NCI-H146 treated with DMSO at 0.1 percent for 48 hours (cell line): ENCODE measurements at regions not wholly inside any gene's neighbourhood (a gene's known extent, or its start where the extent isn't known, plus 50 kb on each side); places are given as distances from the start of the nearest gene placed in this dataset.
"Not testable (repeated sequence)": the region's sequence is repeated elsewhere in the genome, so short reads cannot be mapped to it uniquely, and the experiment has no call there.

Experiments used
- DNase-seq: peaks from one replicate; lab custom pipeline; 2025; ENCODE audit not compliant: unreplicated experiment; lab: John Stamatoyannopoulos, UW

DNA sequence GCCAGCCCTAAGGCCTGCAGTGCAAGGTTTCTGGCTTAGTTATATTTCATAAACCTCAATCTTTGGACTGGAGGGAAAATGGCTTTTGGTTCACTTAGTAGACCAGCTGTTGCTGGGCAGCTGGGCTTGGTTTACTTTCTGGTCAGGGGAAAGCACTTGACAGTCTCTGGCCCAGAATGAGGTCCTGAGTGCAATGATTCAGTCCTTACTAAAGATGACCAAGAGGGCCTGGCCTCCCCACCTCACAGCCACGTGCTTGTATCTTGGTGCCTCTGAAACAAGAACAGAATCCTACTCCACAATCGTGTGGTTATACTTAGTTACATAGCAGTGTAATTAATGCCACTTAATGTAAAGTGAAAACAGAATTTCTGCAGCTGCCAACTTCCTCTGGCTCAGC is 325.5 kb upstream of the MEIS1 start:
- DNase-seq = no peak

GRCh38 chr2:66105066-66105753 is 329.7 kb upstream of the MEIS1 start:
- DNase-seq = no peak

DNA sequence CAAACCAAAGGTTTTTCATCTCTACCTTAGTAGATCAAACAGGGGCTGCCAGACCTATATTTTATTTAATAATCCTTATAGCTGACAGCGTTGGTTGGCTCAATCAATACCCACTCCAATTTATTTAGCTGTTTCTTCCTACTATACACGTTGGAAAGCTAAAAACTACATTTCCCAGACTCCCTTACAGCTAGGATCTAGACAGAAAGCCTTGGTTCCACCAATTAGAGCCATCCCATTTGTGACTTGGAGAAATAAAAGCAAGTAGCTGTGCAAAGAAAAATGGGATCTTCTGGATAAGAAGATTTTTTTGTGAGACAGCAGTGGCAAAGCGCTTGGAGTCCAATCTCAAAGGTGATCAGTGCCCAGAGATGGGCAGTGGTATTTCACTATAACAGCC is 331.3 kb upstream of the MEIS1 start:
- DNase-seq = no peak

DNA sequence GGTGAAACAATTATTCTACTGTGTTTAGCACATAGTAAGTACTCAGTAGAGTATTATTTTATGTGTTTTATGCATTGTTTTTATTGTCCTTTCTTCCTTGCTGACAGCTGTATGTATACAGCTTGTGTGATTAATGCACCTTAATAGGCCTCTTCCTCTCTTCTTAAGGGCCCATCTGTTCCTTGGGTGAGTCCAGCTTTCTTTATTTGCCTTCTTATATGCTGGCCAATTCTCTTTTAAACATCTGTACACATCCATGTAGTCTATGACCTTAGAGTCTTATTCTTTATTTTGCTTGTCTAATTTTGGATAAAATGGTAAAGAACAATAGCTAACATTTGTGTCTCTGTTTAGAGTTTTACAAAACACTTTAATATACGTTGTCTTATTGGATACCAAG is 333.7 kb upstream of the MEIS1 start:
- no peak for DNase-seq

DNA sequence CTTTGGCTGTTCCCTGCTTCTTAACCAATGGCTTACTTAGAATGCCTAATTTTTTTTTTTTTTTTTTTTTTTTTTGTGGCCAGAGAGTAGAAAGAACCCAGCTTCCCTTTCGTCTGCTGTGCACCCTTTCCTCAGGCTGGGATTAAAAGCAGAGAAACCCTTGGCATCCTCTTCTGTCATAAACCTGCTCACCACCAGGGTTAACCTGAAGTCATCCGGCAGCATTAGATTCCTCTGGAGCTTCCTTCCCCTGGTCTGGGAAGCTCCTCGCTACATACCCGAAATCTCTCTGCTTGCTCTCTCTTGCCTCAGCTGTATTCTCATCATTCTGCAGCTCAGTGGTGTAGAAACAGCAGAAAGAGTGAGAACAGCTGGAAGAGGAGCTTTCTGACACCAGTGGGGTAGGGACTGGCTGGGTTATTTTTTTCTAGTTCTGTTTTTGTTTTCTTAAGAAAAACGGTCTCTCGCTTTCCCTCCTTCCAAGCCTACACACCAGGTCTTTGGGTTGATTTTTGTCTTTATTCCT is 339.0 kb upstream of the MEIS1 start:
- DNase-seq = no peak

DNA sequence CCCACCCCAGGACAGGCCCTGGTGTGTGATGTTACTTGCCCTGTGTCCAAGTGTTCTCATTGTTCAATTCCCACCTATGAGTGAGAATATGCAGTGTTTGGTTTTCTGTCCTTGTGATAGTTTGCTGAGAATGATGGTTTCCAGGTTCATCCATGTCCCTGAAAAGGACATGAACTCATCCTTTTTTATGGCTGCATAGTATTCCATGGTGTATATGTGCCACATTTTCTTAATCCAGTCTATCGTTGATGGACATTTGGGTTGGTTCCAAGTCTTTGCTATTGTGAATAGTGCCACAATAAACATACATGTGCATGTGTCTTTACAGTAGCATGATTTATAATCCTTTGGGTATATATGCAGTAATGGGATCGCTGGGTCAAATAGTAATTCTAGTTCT is 340.2 kb upstream of the MEIS1 start:
- not testable (repeated sequence) for DNase-seq

- no peak for DNase-seq
These were observed 341.6 kb upstream of the MEIS1 start for GRCh38 chr2:66093371-66093770.

DNA sequence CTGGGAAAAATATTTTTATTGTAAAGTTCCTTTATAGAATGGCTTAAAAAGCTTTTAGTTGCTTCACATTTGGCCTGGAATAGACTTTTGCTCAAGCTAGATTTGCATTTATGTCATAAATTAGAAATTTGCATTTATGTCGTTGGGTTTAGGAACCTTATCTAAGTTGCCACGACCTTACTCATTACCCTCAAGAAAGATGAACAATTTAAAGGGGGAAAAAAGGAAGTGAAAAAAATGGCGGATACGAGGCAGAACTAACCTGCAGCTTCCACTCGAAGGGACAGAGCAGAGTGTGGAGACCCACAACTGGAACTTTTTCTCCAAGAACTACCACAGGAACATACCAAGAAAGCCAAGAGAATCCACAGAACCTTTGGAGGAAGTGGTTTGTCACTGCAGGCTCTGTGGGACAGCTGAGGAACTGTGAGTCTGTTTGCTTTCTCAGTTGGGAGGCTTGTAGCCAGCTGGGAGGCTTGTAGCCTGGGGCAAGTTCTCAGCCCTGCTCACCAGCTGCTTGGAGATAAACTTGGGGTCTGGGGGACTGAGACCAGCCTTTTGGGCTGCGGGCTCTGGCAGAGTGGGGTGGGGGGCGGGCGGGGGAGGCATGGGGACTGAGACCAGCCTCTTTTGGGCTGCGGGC is 349.9 kb upstream of the MEIS1 start:
- peak; percentile 71 for DNase-seq

DNA sequence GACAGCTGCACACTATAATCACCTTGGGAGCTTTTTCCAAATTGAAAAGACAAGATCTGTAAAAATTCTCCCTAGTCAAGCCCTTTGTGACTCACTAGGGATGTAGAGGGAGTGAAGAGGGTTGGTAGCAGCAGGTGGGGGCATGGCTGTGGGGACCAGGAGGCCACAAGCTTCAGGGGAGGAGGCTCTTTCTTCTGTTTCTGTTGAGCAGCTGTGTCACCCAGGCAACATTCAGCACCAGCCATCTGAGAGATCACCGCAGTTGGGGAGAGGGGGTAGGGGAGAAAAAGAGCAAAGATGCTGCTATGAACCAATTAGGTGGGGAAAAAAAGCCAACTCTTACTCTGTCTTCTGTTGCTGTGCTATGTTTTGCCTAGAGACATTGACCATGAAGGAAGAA is 352.3 kb upstream of the MEIS1 start:
- DNase-seq = peak; percentile 64

- DNase-seq = peak; percentile 75
These were observed 354.8 kb upstream of the MEIS1 start for GRCh38 chr2:66080127-66080526.

DNA sequence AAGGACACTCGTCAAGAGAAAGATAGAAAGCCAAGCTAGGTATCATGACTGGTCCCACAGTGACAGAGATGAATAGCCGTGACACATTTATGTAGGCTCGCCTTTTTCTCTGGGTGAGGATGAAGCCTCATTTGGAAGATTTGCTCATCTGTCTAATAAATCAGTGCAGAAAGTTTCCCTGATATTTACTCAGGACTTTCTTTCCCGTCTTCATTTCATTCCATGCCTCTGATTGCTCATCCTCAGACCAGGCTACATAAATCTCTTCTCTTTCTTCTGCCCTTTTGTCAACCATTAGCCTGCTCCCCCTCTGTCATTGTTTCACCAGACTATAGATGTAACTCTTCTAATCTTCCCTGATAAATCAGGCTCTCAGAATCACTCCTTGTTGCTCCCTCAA is 361.8 kb upstream of the MEIS1 start:
- DNase-seq = no peak

GRCh38 chr2:66070721-66071602 is 364.0 kb upstream of the MEIS1 start:
- peak; percentile 55 for DNase-seq

DNA sequence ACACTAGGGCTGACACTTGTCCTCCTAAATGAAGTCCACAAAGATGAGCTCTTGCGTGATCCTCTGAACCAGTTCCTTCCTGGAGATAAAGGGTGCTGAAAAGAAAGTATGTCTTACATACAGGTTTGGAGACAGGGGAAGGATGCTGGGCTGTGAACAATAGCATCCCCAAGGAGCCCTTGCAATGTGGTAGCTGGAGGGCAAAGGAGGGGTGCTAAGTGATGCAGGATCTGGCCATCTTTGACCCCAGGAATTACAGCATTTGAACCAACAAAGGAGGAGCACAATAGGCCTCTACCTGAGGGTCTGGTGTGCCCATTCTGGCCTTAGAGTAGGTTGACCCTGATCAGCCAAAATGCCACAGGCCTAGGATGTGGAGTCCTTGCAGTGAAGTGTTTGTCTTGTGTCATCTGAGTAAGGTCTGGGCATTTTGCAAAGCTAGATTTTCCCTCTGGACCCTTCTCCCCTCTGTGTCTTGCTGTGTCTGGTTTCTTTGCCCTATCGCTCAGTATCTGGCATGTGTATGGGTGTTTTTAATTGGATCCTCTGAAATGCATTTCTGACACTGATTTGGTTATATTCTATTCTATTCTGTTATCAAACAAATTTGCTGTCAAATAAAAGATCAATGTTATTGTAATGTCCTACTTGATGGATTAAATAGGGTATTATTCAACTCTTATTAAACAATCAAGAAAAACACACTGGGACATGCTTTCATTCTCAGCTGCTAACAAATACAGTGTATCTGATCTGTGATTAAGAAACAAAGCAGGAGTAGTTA is 364.8 kb upstream of the MEIS1 start:
- DNase-seq = no peak

DNA sequence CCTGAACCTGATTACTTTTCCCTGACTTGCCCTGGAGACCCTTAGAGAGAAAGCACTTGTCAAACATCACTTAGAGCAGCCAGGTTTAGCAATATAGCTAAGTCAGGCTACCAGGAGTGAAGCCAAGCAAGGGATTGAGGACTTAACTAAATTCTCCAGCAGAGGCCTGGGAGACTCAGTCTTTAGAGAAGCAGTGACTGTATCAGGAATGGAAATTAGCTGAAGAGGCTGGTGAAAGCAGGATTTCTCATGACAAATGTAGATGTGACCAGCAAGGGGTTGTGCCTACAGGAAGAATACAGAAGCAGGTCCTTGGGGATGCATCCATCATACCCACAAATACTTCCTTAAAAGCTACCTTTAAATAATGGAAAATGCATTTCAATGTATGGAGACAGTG is 368.9 kb upstream of the MEIS1 start:
- no peak for DNase-seq

- no peak for DNase-seq
These were observed 375.6 kb upstream of the MEIS1 start for GRCh38 chr2:66059332-66059731.

DNA sequence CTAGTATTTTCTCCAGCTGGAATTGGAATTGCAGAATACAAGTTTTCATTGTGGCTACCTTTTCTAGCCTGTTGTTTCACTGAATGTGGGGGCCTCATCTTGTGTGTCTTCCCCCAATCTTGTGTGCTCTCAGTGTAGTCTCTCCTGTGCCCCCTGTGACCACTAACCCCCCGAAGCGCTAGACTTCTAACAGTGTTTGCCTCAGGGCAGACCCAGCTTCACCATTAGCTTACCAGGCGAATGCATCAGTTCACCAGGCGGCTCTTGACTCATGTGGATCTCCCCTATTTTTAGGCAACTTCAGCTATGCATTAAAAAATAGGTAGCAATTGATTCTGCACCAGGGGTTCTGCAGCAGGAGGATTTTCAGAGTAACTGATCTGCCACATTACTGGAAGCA is 376.2 kb upstream of the MEIS1 start:
- DNase-seq = no peak

- no peak for DNase-seq
These were observed 377.1 kb upstream of the MEIS1 start for GRCh38 chr2:66057844-66058243.

GRCh38 chr2:66050392-66050791 is 384.5 kb upstream of the MEIS1 start:
- DNase-seq = no peak

- DNase-seq = no peak
These were observed 386.3 kb upstream of the MEIS1 start for GRCh38 chr2:66048667-66049066.

DNA sequence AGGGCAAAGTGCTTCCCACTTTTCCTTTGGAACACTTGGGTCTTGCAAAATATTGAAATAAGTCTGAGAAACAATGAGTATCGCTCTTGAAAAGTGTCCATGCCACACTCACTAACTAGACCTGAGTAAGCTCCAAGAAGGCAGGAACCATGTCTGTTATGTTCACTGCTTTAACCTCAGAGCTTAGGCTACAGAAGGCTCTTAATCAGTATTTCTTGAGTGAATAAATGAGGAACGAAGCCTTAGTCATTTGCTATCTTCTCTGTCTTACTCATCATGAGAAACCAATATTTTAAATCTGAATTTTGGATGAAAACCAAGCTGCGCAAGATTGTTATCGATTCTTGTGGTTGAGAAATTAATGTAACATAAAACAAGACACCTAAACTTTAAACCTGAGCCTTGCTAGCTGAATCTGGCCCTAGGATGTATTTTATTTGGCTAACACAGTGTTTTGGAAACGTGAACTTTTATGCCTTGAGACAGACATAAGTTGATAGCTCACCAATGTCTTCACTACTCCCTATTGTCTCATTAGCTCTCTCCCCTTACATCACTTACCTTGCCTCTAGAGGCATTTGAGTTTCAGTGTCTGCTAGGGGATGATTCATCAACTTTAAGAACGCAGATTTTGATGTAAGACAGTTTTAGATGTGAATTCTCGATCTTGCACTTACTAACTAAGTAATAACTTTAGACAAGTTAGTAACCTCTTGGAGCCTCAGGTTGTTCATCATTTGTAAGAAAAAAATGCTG is 392.8 kb upstream of the MEIS1 start:
- no peak for DNase-seq
